ENCODE measurements at regions not wholly inside any gene's neighbourhood (a gene's known extent, or its start where the extent isn't known, plus 50 kb on each side); places are given as distances from the start of the nearest gene placed in this dataset.

GRCh38 chr12:5195691-5196090 is 152.0 kb downstream of the KCNA5 start:
- no peak for DNase-seq (ENCODE audit: low read depth, low spot score)

DNA sequence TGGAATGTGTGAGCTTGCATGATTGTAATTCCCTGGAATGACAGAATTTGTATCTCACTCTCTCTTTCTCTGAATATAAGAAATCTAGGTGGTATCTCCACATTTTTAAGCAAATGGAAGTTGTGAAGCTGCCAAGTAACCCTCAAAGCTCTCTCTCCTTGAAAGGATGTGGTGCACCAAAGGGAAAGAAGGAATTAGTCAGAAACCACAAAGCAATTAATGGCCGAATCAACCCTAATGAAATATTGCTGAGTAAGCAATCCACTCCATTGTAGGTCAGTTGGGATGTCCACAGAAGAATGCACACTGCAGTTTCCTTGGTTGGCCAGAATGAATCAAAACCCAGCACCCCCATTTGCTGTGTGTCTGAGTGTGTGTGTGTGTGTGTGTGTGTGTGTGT is 153.5 kb downstream of the KCNA5 start:
- DNase-seq (ENCODE audit: low read depth, low spot score) = no peak

- DNase-seq (ENCODE audit: low read depth, low spot score) = no peak
These were observed 154.0 kb downstream of the KCNA5 start for GRCh38 chr12:5197656-5198055.

DNA sequence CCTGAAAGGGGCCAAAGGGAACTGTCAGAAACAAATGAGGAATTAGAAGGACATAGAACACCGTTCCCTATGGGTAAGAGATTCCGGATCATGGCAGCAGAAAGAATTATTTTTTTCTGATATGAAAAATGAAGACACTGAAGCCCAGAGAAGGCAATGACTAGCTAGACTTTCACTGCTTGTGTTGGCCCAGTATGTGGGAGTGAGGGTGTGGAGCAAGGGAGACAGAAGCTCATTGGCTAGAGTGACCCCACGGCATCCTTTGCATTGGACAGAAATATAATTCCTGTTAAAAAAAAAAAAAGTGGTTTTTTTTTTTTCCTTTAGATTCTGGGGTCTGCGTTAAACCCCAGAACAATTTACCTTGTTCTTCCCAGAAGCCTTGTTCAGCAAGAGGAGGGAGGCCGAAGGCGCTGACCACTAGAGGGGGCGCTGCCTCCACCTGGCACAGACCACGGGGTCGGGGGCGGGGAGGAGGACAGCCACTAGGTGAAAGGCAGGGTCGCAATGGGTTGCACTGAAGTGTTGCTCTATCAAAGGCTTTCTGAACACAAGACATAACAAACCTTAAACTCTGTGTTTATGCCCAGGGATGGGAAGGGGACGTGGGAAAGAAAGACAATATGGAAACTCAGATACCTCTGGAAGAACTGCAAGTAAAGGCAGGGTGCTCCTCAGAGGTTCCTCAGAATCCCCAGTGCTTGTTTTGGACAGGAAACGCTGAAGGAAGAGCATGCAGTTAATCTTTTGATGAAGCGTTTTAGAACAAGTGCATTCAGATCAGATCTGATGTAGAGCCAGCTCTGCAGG is 156.8 kb downstream of the KCNA5 start:
- DNase-seq (ENCODE audit: low read depth, low spot score) = no peak

- no peak for DNase-seq (ENCODE audit: low read depth, low spot score)
These were observed 158.0 kb downstream of the KCNA5 start for GRCh38 chr12:5201554-5202218.

GRCh38 chr12:5203274-5203673 is 159.6 kb downstream of the KCNA5 start:
- DNase-seq (ENCODE audit: low read depth, low spot score) = no peak

GRCh38 chr12:5203720-5204119 is 160.0 kb downstream of the KCNA5 start:
- DNase-seq (ENCODE audit: low read depth, low spot score) = no peak

- no peak for DNase-seq (ENCODE audit: low read depth, low spot score)
These were observed 160.6 kb downstream of the KCNA5 start for GRCh38 chr12:5204271-5204670.

GRCh38 chr12:5204831-5205230 is 161.2 kb downstream of the KCNA5 start:
- DNase-seq (ENCODE audit: low read depth, low spot score) = no peak

DNA sequence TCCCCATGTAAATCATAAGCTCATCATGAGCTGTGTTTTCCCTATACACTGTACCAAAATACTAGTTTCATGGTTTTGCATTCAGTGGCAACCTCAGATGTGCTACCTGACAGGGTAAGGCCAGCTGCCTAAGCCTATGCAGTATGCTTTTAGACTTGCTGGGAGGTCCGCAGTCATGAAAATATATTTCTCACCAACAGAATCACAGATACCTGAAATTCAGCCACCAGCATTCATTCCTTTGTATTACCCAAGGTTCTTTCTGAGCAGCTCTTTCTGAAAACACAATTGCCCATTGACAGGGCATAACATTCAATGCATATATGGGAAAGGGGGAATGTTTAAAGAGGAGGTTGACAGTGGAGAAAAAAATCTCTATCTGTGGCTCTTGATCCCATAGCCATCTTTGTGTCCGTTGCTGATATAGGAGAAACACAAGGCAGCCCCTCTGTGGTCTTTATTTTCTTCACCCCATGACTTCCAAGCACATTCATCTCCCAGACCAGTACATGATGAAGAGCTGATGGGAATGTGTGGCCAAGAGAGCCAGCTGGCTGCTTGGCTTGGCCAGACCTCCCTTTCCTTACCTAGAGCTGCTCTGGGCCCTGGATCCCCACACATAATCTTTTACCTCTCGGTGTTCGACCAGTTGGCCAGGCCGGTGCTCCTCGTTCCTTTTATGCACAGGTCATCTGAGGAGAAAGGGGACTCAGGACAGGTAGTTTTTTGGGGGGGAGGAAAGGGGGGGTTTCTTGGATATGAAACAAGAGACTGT is 162.9 kb downstream of the KCNA5 start:
- DNase-seq (ENCODE audit: low read depth, low spot score) = no peak

DNA sequence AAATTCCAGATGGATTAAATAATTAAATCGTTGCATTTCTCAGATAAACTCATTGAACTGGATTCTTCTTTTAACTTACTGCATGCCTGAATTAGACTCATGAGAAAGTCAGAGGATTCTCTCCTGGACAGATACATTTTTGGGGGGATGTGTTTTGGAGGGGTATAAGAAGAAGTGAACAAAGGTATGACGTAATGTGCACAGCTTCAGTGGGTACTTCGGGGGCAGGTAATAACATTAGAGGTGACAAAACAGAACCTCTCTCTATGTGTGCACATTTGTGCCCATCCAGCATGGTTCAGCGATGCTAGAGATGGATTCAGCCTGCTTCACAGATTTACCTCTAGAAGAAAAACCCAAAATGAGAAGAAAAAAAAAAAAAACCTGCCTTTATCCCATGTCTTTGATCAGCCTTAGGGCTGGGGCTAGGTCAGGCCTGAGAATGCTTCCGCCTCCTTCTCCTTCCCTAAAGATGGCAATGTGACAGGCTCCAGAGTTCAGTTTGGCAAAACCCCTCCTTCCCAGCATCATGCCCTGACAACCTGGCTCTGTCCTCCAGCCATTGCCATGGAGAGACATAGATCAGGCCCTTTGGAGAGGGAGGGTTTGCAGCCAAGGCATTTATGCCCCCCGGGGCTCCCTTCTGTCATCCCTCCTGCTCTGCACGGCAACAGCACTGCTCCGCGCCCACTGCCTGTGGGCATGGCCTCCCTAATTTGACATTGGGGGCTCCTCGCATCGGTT is 166.7 kb downstream of the KCNA5 start:
- no peak for DNase-seq (ENCODE audit: low read depth, low spot score)

GRCh38 chr12:5210923-5211290 is 167.2 kb downstream of the KCNA5 start:
- DNase-seq (ENCODE audit: low read depth, low spot score) = no peak

- DNase-seq (ENCODE audit: low read depth, low spot score) = no peak
These were observed 169.7 kb downstream of the KCNA5 start for GRCh38 chr12:5213336-5213735.

DNA sequence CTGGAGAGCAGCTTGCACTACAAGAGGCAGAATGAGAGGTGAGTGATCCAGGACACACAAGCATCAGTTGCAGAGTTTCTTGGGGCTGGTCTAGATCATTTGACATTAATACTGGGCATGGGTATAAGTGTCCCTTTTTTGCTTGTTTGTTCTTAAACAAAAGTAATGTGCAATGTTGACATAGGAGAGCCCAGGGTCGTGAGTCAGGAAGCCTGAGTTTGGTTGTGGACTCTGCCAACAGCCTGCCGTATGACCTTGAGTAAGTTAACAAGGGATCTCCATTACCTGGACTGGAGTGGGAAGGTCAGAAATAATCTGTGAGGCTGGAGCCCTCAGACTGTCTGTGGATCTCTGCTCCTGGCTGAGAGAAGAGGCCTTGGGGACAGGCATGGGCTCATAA is 170.3 kb downstream of the KCNA5 start:
- DNase-seq (ENCODE audit: low read depth, low spot score) = no peak

- no peak for DNase-seq (ENCODE audit: low read depth, low spot score)
These were observed 174.3 kb downstream of the KCNA5 start for GRCh38 chr12:5217936-5218335.

DNA sequence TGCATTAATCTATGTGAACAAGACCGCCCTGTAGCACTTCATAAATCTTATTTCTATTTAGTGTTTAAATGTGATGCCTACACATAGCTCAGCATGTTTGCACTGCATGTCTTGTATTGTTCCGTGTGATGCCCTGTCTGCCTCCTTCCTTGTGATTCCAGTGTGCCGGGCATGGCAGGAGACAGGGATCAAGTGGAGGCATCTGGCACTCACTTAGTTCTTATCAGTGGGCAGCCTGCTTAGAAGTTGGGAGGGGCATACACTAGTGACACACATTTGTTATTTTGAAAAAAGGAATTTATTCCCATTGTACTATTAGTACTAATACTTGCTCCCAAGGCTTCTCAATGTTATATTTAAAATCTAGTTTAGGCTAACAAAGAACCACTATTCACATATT is 176.4 kb downstream of the KCNA5 start:
- no peak for DNase-seq (ENCODE audit: low read depth, low spot score)

GRCh38 chr12:5220835-5221234 is 177.2 kb downstream of the KCNA5 start:
- DNase-seq (ENCODE audit: low read depth, low spot score) = no peak

GRCh38 chr12:5222011-5222461 is 178.4 kb downstream of the KCNA5 start:
- DNase-seq (ENCODE audit: low read depth, low spot score) = no peak

- no peak for DNase-seq (ENCODE audit: low read depth, low spot score)
These were observed 179.1 kb downstream of the KCNA5 start for GRCh38 chr12:5222729-5223128.

DNA sequence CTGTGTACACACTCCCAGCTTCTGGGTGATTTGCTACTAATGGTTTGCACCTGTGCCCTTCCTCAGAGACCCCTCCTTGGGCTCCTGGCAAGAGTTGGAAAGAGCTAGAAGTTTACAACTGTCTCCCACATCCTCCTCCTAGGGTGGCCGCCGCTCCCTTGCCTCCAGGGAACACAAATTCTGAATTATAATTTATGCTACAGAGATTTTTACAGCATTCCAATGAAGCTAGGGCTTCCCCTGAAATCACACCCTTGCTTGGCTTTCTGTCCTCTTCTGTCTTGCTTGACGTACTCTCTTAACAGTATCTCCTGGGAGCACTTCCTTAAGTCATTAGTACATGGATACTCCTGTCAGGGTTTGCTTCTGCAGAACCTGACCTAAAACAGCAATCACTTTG is 180.2 kb downstream of the KCNA5 start:
- DNase-seq (ENCODE audit: low read depth, low spot score) = no peak

DNA sequence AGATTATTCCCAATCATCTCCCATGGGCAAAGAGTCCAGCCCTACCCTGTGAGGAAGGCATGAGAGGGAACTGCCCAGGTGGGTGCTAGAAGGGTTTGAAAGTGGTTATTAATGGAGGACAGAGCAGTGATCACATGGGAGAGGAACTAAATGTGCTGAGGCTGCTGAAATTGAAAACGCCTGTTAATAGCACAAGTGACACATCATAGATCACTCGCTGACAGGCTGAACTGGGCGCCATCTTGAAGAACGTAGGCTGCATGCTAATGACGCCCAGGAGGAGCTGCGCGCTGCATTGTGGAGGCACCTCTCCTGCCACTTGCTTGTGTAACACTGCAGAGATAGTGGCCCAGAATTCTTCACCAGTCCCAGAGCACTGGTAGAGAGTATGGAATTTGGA is 182.9 kb downstream of the KCNA5 start:
- DNase-seq (ENCODE audit: low read depth, low spot score) = no peak
